ENCODE measurements at regions not wholly inside any gene's neighbourhood (a gene's known extent, or its start where the extent isn't known, plus 50 kb on each side); places are given as distances from the start of the nearest gene placed in this dataset.
"Not testable (repeated sequence)": the region's sequence is repeated elsewhere in the genome, so short reads cannot be mapped to it uniquely, and the experiment has no call there.

DNA sequence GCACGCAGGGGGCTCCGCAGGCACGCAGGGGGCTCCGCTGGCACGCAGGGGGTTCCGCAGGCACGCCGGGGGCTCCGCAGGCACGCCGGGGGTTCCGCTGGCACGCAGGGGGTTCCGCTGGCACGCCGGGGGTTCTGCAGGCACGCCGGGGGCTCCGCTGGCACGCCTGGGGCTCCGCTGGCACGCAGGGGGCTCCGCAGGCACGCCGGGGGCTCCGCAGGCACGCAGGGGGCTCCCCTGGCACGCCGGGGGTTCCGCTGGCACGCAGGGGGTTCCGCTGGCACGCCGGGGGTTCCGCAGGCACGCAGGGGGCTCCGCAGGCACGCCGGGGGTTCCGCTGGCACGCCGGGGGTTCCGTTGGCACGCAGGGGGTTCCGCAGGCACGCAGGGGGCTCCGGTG lies 138.8 kb upstream of the ALKAL2 start:
- TF ChIP-seq, protein P1, sequence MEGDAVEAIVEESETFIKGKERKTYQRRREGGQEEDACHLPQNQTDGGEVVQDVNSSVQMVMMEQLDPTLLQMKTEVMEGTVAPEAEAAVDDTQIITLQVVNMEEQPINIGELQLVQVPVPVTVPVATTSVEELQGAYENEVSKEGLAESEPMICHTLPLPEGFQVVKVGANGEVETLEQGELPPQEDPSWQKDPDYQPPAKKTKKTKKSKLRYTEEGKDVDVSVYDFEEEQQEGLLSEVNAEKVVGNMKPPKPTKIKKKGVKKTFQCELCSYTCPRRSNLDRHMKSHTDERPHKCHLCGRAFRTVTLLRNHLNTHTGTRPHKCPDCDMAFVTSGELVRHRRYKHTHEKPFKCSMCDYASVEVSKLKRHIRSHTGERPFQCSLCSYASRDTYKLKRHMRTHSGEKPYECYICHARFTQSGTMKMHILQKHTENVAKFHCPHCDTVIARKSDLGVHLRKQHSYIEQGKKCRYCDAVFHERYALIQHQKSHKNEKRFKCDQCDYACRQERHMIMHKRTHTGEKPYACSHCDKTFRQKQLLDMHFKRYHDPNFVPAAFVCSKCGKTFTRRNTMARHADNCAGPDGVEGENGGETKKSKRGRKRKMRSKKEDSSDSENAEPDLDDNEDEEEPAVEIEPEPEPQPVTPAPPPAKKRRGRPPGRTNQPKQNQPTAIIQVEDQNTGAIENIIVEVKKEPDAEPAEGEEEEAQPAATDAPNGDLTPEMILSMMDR (IDR thresholded peaks at IDR 0.05; ENCODE audit: low read depth, low read length): not testable (repeated sequence)
- not testable (repeated sequence) for TF ChIP-seq EZH2phosphoT487 (IDR thresholded peaks at IDR 0.05; ENCODE audit: low read depth)

Data from OCI-LY3 (cell line).